ENCODE measurements at regions not wholly inside any gene's neighbourhood (a gene's known extent, or its start where the extent isn't known, plus 50 kb on each side); places are given as distances from the start of the nearest gene placed in this dataset.

GRCh38 chr10:25114036-25114411, 60.8 kb upstream of the GPR158 start:
- DNase-seq = no peak

- no peak for DNase-seq
These were observed 57.0 kb upstream of the GPR158 start for GRCh38 chr10:25117757-25118156.

- no peak for DNase-seq
These were observed 54.6 kb upstream of the GPR158 start for GRCh38 chr10:25120188-25120587.

All from NCI-H1930 (cell line).